Vagina (tissue), 2 donors: ENCODE measurements at regions not wholly inside any gene's neighbourhood (a gene's known extent, or its start where the extent isn't known, plus 50 kb on each side); places are given as distances from the start of the nearest gene placed in this dataset.
"Not testable (repeated sequence)": the region's sequence is repeated elsewhere in the genome, so short reads cannot be mapped to it uniquely, and the experiment has no call there.

ENCODE experiments used
- CTCF ChIP-seq, 3 experiments: fragments of 450-650 bp in 2 of 3; fragments of 200-600 bp in 1 of 3; sonication (generic) in 1 of 3; IDR thresholded peaks; one replicate each; pipeline ENCODE4 v1.5.1; 2017 to 2019; ENCODE audit warnings: antibody characterized with exemption in 3 of 3, mild to moderate bottlenecking in 2 of 3, moderate library complexity in 2 of 3
- POLR2A ChIP-seq, 2 donors: fragments of 450-650 bp; IDR thresholded peaks; one replicate each; pipeline ENCODE4 v1.6.1; 2017; ENCODE audit warnings: antibody characterized with exemption in 2 of 2, mild to moderate bottlenecking in 2 of 2, moderate library complexity in 2 of 2
- POLR2AphosphoS5 ChIP-seq, 2 donors: sonication (generic); formaldehyde crosslinking; IDR thresholded peaks; one replicate each; pipeline ENCODE4 v1.9.0; 2017; ENCODE audit warnings: antibody characterized with exemption in 2 of 2, mild to moderate bottlenecking in 2 of 2, low read depth in 1 of 2; ENCODE audit not compliant: insufficient read depth in 1 of 2

GRCh38 chr5:34126741-34127140 lies 83.7 kb upstream of the C1QTNF3 start:
- not testable (repeated sequence) for TF ChIP-seq CTCF (IDR thresholded peaks at IDR 0.05); POLR2AphosphoS5 (IDR thresholded peaks at IDR 0.05; ENCODE audit: insufficient read depth in 1 of 2, low read depth in 1 of 2); POLR2A (IDR thresholded peaks at IDR 0.05)
